HG03342 (cell line): ENCODE measurements at regions not wholly inside any gene's neighbourhood (a gene's known extent, or its start where the extent isn't known, plus 50 kb on each side); places are given as distances from the start of the nearest gene placed in this dataset.

ENCODE experiments used
- ATAC-seq: cut with Tn5 transposase; IDR thresholded peaks from one replicate; pipeline ENCODE4 v1.9.1; 2021; ENCODE audit warnings: mild to moderate bottlenecking, moderate library complexity; ENCODE audit not compliant: unreplicated experiment

DNA sequence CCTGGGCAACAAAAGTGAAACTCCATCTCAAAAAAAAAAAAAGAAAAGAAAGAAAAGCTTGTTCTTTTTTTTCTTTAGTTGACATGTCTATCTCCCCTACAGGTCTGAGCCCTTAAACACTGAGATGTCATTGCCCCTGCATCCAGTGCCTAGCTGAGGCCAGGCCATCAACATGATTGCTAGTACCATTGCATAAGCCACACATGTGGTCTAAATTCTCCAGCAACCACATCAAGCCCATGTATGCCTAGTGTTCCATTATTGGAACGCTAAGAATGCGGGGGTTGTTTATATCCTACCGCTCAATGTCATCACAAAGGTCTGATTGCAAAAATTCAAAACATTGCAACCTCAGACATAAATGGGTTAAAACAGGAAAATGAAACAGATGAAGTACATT, 62.7 kb downstream of the NPTX2 start:
- no peak for ATAC-seq

DNA sequence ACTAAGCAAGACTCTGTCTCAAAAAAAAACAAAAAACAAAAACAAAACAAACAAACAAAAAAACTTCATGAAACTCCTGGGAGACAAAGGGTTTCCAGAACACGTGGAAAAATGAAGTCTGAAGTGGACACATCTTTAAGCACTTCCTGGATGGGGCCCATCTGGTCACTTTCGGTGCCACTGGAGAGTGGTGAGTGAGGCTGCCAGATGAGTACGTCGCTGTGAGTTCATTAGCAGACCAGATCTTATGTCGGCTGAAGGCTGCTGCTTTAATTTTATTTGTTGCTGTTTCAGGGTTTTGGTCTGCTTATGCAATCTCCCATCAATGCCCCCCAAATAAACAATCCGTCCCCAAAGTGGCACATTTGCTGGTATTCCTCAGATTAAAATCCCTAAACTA, 64.4 kb downstream of the NPTX2 start:
- ATAC-seq: no peak

DNA sequence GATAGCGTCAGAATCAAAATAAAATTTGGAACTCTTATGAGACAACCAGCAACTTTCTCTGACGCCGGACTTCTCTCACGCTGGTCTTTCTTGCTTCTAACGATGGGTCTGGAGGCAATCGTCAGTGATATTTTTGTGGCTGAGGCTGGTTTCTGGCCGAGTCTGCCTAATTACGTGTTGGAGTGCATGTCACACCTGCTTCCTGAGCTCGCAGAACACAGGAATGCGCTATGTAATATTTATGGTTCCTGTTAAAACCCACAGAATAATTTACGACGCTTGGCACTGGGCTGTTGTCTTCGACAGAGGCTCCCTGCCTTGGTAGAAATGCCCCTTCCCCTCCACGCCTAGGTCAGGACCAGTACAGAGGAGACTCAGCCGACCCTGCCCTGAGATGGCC, 64.9 kb downstream of the NPTX2 start:
- no peak for ATAC-seq

DNA sequence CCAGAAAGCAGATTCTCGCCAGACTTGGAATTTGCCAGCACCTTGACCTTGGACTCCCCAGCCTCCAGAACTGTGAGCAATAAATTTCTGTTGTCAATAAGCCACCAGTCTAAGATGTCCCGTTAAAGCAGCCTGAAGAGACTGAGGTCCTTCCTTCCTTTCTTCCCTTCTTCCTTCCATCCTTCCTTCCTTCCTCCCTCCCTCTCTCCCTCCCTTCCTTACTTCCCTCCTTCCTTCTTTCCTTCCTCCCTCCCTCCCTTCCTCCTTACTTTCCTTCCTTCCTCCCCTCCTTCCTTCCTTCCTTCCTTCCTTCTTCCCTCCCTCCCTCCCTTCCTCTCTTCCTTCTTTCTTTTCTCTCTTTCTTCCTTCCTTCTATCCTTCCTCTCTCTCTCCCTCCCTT, 66.4 kb downstream of the NPTX2 start:
- ATAC-seq: no peak

DNA sequence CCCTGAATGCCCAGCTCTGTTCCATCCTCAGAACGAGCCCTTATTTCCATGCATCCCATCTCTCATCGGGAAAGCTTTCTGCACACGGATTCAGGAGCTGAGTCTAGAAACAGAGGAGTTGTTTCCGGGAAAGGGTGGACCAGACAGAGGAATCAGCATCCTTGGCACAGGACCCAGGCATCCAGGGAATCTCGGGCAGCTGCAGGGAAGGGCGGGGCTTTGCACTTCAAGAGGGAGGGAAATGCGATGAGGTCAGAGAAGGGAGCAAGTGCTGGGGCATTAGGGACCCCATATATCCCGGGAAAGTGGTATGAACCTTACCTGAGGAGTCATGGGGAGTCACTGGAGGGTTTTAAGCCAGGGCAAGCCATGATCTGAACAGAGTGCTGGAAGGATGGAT, 68.5 kb downstream of the NPTX2 start:
- no peak for ATAC-seq

DNA sequence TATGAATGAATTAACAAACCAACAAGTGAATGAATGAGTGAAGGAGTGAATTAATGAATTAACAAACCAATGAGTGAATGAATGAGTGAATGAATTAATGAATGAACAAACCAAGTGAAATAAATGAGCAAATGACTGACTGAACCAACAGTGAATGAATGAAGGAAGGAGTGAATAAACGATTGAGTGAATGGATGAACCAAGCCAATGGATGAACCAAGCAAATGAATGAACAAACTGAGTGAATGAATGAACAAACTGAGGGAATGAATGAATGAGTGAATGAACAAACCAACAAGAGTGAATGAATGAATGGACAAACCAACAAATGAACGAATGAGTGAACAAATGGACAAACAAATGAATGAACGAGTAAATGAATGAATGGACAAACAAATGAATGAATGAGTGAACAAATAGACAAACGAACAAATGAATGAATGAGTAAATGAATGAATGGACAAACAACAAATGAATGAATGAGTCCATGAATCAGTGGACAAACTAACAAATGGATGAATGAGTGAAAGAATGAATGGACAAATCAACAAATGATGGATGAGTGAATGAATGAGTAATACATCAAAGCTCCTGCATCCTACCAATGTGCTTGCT, 69.5 kb downstream of the NPTX2 start:
- no peak for ATAC-seq

DNA sequence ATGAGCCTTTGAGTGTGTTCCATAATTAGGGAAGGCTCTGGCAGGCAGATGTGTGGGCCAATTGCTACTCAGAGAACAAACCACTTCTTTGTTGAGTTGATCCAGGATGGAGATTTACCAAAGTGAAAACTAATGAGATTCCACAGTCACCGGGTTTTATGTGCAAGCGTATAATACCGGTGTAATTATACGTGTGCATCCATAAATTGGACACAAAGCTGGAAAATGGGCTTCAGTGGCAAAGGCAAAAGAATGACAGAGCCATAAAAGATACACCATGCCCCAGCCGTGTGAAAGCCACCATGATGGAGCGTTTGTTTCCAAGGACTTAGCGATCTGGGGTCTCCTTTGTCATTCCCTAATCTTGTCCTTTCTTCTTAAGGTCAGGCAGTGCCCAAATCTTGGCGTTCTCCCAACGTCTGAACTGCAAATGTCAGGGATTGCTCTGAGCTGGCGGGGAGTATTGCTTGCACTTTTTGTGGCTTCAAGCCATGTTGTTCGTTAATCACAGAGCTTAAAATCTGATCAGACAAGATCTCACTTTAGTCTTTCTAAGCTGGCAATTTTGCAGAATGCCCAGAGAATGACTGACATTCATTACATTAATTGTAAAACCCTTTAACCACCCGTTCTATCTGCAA, 70.1 kb downstream of the NPTX2 start:
- no peak for ATAC-seq

DNA sequence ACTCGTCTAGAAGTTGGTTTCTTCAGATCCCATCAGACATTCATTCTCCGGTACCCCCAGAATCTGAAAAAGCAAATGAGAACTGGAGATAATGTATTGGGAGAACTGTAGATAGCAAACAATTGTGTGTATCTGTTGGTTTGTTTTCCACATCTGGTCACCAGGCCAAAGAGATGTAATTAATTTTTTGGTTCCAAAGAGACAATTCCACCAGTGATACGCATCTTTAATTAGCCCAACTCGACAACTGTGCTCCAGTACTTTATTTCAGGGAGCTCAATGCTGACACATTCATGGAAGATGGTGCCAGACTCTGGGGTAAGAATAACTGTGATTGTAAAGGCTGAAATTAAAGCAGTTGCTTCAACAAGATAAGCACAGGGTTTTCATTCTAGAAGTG, 74.5 kb downstream of the NPTX2 start:
- ATAC-seq: no peak

DNA sequence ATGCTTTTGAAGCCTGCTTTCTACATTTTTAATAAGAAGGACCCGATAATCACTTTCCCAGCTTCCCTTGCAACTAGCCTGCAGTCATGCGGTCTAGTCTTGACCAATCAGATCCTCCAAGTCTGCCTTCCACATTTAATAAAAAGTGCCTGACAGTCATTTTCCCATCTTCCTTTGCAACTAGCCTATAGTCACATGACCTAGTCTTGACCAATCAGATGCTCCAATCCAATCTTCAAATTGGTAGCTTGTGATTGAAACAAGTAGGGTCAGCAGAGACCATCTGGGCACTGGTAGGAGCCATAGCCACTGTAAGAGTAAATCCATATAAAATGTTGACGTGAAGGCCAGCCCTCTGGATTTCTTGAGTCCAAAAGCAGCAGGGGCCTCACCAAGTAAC, 80.0 kb downstream of the NPTX2 start:
- ATAC-seq: no peak

DNA sequence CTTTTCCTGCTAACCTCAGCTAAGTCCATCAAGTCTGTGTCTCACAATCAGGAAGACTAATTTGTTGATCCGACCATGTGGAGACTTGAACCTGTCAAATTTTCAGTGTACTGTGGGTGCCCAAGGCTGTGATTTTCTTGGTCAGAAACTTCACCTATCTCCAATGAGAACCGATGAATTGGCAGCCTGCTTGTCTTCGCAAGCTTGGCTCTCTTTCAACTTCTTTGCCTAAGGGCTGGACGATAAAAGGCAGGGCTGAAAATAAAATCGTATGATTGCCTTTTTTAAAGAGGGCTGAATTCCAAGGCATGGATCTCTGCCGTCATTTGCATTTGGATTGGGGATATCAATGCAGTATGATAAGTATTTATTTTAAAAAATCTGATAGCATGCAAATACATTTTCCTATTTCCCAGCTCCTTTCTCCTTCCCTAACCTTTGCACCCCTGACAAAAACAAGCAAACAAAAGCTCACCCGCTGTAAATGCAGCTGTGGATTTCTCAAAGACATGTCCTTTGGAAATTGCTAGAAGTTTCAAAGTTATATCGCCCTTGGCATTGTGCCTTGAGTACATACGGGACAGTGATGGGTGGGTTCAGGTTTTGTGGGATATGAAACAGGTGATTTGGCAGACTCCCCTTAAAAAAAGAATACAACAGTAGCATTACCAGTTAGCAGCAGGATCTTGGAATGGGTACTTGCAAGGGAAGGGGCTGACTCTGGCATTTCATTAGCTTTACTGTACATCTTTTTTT, 80.6 kb downstream of the NPTX2 start:
- ATAC-seq: no peak

DNA sequence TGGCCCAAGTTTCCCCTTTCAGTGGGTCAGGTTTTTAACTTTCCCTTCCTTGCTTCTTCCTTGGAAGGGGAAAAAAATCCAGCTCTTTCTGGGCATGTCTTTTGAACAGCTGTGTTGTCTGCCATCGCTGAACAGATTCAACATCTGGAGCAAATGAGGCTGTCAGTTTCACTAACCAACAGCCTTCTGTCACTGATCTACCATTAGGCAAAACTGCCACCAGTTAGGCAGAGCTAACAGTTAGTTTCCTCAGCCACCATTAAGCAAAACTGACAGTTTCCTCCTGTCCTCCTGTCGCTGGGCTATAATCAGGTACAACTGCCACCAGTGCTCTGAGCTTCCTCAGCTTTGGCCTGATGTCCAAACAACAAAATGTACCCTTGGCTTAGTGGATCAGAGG, 81.9 kb downstream of the NPTX2 start:
- ATAC-seq: no peak

DNA sequence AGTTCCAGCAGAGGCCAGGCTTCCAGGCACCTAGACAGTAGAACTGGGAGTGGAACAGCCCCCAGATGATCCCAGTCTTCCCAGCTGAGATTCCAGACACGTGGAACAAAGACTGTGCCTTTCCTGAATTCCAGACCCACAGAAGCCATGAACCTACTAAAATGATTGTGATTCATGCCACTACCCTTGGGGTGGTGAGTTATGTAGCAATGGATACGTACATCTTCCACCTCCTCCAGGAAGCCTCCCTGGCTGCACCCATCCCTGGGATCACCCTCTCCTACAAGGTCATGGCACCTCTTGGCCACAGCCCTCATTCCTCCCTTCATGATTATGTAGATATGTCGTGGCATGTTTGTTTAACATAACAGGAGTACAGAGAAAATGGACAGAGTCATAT, 83.4 kb downstream of the NPTX2 start:
- no peak for ATAC-seq

DNA sequence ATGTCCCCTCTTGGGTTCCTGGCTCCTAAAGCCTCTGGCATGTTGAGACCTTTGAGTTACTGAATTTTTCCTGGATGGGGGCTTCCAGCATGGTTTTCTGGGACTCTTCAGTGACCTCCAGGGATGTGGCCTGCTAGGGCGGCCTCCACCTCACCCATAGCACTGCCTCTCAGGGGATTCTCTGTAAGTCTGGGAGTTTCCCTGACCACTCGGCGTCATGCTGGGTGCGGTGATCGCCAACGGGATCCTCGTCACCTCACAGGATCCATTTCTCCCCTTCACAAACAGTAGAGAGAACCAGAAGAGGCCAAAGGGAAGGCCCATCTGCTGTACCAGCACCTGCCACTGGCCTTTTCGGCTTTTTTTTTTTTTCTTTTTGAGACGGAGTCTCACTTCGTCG, 84.3 kb downstream of the NPTX2 start:
- ATAC-seq: no peak

DNA sequence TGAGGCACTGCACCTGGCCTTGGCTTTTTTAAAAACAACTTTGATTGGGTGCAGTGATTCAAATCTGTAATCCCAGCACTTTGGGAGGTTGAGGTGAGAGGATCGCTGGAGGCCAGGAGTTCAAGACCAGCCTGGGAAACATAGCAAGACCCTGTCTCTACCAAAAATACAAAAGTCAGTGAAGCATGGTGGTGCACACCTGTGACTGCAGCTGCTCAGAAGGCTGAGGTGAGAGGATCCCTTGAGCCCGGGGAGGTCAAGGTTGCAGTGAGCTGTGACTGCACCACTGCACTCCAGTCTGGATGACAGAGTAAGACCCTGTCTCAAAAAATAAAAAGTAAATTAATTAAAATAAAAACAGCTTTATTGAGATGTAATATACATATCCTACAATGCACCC, 84.9 kb downstream of the NPTX2 start:
- no peak for ATAC-seq

DNA sequence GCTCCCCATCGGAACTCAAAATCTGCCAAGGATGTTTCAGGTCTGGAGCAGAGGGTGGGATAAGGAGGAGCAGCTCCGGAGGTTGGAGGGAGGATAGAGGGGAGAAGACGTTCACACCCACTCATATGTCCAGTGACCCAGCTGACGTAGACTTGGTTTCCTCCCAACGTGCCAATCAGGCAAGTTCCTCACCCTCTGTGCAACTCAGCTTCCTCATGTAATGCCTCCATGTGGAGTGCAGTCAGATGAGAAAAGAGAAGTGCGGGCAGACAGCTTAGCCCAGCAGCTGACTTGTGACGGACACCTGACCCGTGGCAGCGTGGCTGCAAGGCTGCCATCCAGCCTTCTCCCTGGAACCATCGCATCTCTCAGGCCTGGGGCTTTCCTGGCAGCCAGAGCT, 86.8 kb downstream of the NPTX2 start:
- no peak for ATAC-seq

DNA sequence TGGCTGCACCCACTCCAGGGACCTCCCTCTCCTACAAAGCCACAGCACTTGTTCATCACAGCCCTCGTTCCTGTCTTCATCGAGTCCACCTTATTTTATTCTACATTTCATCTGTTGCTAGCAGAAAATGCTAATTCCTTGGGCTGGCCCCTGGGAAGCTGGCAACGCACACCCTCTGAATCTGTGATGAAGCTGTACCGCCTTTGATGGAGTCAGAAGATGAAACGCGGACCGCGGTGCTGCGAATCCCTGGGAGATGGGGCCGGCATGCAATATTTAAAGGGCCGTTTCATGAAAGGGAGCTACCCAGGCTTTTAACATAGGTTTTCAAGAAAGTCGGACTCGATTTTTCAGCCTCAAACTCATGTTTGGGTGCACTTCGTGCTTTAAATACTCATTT, 88.5 kb downstream of the NPTX2 start:
- ATAC-seq: no peak

DNA sequence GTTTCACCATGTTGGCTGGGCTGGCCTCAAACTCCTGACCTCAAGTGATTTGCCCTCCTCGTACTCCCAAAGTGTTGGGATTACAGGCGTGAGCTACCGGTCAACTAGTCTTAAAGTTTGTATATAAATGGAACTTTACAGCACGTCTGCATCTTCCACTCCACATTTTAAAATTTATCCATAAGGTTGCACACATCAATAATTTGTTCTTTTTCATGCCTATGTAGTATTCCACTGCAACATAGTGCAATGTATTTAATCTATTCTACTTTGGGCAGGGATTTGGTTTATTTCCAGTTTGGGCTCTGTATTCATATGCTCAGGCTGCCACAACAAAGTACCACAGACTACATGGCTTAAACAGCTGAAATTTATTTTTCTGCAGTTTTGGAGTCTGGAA, 90.0 kb downstream of the NPTX2 start:
- no peak for ATAC-seq

DNA sequence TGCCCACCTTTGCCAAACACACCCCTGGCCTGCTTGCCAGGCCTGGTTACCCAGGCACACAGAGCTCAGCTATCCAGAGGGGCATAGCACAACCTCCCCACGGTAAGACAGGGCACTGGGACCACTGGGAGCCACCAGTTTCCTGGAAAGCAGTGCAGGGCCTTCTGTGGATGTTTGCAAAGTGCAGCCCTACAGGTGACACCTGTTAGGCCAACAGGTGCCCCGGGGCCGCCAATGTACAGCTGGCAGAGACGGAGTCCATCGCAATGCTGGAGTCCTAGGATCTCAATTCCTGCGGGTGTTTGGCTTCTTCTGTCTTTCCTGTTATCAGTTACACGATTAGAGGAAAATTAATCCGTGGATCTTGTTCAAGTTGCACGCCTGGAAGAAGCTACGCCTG, 94.9 kb downstream of the NPTX2 start:
- ATAC-seq: no peak

DNA sequence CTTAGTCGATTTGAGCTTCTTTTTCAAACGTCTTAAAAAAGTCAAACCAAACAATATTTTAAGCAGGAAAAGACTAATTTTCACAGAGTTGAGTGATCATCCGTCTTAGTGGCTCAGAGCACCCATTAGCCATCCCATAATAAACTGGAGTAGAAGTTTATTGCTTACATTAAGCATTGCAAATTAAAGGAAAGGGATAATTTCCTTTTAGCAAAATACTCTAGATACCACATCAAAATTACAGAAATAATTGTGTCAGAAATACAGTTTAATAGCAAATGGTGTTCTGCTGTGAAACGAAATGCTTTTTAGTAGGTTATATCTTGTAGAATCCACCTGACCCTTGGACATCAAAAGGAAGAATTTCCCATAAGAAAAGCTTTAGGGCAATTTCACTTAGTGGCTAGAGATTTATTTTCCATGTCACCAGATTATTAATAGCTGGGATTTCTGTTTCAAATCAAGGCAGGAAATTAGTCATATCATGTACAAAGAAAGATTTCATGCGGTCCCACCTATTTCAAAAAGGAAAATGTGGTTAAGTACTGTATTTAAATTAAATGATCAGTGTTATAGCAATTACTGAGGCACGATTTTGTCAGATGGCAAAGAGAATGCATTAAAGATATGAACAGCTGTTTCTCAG, 96.2 kb downstream of the NPTX2 start:
- ATAC-seq: no peak

DNA sequence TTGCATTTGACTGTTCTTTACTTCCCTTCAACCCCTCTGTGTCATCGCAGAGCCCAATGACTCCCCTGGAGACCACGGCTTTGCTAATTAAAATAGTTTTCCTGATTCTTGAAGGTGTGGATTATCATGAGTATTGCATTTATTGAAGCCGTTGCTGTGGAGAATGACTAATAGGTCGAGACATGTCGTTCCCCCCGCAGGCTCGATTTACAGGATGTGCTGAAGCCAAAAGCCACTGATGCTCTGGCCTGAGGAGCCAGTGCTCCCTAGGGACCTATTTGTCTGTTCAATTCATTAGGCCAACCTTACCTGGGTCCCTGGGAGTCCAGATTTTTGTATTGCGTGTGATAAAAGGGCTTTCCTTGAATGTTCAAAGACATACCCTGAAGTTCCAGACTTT, 102.3 kb downstream of the NPTX2 start:
- ATAC-seq: no peak

DNA sequence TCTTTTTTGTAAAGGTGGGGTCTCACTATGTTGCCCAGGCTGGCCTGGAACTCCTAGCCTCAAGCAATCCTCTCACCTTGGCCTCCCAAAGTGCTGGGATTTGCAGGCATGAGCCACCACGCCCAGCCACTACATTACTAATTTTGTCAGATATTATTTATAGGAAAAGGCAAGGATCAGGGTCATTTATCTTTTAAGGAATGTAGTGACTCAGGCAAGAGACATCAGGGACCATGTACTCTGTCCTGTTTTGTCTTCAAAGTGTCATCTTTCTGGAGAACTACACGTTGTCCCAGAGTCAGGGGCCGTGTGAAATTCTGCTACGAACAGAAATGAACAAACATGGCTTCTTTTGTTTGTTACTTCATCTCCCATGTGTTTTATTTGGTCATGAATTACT, 105.3 kb downstream of the NPTX2 start:
- no peak for ATAC-seq

DNA sequence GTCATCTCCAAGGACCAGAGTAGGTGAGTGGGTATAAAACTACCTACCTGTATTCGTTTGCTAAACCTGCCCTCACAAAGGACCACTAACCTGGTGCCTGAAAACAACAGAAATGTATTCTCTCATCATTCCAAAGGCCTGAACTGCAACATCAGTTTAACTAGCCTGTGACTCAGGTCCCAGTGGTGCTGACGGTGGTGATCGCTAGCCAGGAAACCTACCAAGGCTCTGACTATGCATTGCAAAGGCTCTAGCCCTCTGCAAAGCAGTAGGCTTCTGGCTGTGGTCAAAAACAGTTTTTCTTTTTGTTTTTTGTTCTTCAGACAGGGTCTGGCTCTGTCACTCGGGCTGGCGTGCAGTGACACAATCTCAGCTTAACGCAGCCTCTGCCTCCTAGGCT, 107.5 kb downstream of the NPTX2 start:
- no peak for ATAC-seq
